Small intestine (tissue), 7 donors: ENCODE measurements at regions not wholly inside any gene's neighbourhood (a gene's known extent, or its start where the extent isn't known, plus 50 kb on each side); places are given as distances from the start of the nearest gene placed in this dataset.

Experiments
- DNase-seq, 2 donors: peaks; one replicate each; pipeline versions ENCODE4 v3.0.0 to v3.0.0-alpha.2; 2013
- FAIRE-seq: peaks from 2 replicates; lab custom pipeline; 2012; peaks lifted over from hg19 to GRCh38; lab: Jason Lieb, UNC
- H3K27ac ChIP-seq, 3 donors: one replicate each; pipeline ENCODE4 v1.5.1; 2013; ENCODE audit warnings: low read length in 2 of 3, mild to moderate bottlenecking in 2 of 3, control low read depth in 1 of 3, inconsistent platforms in 1 of 3, low read depth in 1 of 3, moderate library complexity in 1 of 3
- H3K27me3 ChIP-seq, 3 donors: one replicate each; pipeline ENCODE4 v1.6.1; 2013; ENCODE audit warnings: low read length in 3 of 3, inconsistent platforms in 1 of 3; ENCODE audit not compliant: control insufficient read depth in 3 of 3, insufficient read depth in 3 of 3
- H3K36me3 ChIP-seq, 3 donors: one replicate each; pipeline ENCODE4 v1.6.1; 2013; ENCODE audit warnings: low read length in 3 of 3, inconsistent platforms in 1 of 3, low read depth in 1 of 3, mild to moderate bottlenecking in 1 of 3, moderate library complexity in 1 of 3; ENCODE audit not compliant: control insufficient read depth in 3 of 3, insufficient read depth in 2 of 3
- H3K4me1 ChIP-seq, 3 donors: one replicate each; pipeline ENCODE4 v1.6.1; 2013; ENCODE audit warnings: low read length in 2 of 3, inconsistent platforms in 1 of 3, low read depth in 1 of 3, mild to moderate bottlenecking in 1 of 3, moderate library complexity in 1 of 3; ENCODE audit not compliant: control insufficient read depth in 3 of 3, insufficient read depth in 2 of 3
- H3K4me3 ChIP-seq, 3 donors: one replicate each; pipeline ENCODE4 v1.5.1; 2013; ENCODE audit warnings: low read length in 3 of 3, control low read depth in 1 of 3, inconsistent platforms in 1 of 3, low read depth in 1 of 3, mild to moderate bottlenecking in 1 of 3, moderate library complexity in 1 of 3
- H3K9me3 ChIP-seq, 2 donors: one replicate each; pipeline ENCODE4 v1.6.1; 2013; ENCODE audit warnings: low read depth in 1 of 2, low read length in 1 of 2; ENCODE audit not compliant: control insufficient read depth in 2 of 2, insufficient read depth in 1 of 2
- WGBS, 3 donors: extraction: QIAGEN DNeasy Blood & Tissue Kit; methylation state at CpG; one replicate each; pipeline ENCODE4 v1.1.7; 2013; 5-methylcytosine and 5-hydroxymethylcytosine counted together
- donor health status: healthy with polysubstance abuse.
- donor health status: control.
- donor health status: control.
- donor health status: Bipolar disorder and iron deficiency.
- donor health status: healthy.

DNA sequence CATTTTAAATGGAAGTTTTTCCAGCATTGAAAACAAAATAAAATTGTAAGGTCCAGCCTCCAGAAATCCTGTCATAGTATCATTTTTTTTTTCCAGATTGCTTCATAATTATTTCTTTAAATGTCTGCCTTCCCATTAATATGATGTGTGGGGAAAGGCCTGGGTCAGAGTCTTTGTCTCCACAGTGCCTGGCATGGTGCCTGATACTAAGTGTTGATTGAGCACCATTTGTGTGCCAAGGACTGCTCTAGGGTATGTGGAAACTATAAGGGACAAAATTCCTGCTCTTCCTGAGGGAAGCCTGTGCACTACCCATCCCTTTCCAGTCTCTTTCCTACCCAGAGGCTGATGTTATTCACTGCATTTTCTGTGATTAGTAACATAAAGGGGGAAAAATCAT lies 53.1 kb upstream of the BEND4 start:
- DNase-seq (no peak), FAIRE-seq (no peak)
- Histone ChIP-seq H3K27me3 (no peaks in the 10 kb centered on the region), H3K36me3 (no peaks in the 10 kb centered on the region), H3K4me1 (no peaks in the 10 kb centered on the region), H3K4me3 (no peak overlapping the region), H3K9me3 (no peaks in the 10 kb centered on the region), H3K27ac (no peak overlapping the region)

DNA sequence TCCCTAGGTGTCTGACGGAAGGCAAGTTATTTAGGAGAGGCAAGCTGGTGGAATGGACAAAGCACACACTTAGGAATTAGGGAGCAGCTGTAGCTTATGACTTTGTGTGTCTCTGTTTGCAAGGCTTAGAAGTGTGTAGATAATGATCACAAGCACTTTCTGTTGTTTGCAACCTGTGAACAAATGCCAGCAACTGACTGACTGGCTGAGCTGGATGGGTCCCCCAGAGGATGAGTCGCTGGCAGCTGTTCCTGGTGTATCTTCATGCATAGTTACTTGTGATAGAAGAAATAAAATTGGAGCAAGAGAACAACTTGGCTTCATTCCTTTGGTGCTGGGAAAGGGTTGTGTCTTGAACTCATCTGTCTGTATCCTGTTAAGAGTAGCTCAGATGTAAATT lies 64.2 kb upstream of the BEND4 start:
- Histone ChIP-seq H3K9me3 (no peaks in the 10 kb centered on the region), H3K4me3 (no peak overlapping the region), H3K36me3 (no peaks in the 10 kb centered on the region), H3K4me1 (no peaks in the 10 kb centered on the region), H3K27me3 (no peaks in the 10 kb centered on the region), H3K27ac (no peak overlapping the region)
- FAIRE-seq (no peak), DNase-seq (no peak)
- 62 to 82% (median 72%) methylated on average over 2 of the region's 2 CpGs for WGBS, 3 donors

DNA sequence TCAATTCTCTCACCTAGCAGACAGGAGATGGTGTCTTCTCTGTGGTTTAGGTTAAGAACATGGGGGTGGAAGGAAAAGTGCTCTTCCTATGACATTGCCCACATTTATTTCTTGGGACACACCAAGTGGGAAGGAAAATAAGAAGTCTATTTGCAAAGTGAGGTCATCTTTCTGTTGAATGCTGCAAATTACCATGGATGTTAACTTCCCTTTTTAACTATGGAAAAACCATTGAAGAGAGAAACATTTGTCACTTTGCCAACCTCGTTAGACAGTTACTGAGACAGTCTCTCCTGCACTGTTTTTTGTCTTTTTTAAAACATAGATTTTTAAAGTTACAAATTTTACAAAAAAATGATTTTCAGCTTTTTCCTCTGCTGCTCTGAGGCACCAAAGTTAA lies 72.8 kb upstream of the BEND4 start:
- 46 to 62% (median 55%) methylated on average over 1 of the region's 1 CpG for WGBS, 3 donors
- FAIRE-seq (no peak), DNase-seq (no peak)
- H3K9me3 ChIP-seq: no peaks in the 10 kb centered on the region
- no peaks in the 10 kb centered on the region for H3K4me1 ChIP-seq
- no peaks in the 10 kb centered on the region for H3K36me3 ChIP-seq
- H3K27ac ChIP-seq: no peak overlapping the region
- no peaks in the 10 kb centered on the region for H3K27me3 ChIP-seq
- no peak overlapping the region for H3K4me3 ChIP-seq

DNA sequence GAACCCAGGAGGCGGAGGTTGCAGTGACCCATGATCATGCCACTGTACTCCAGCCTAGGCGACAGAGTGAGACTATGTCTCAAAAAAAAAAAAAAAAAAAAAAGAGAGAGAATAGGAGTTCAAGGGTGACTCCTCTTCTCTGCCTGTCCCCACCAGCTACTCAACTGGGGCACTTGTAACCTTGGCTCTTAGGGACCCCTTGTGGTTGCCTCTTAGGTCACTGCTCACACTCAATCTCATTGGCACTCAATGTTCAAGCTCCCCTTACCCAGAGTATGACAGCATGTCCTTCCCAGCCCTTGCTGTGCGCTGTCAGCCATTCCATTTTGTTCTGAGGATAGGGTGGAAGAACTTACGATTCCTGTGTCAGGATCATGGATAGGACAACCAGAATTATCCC lies 82.4 kb upstream of the BEND4 start:
- Histone ChIP-seq H3K27me3 (peaks cover 0 to 2% (median 2%) of the 10 kb centered on the region in 3 donors), H3K9me3 (no peaks in the 10 kb centered on the region), H3K4me3 (no peak overlapping the region), H3K4me1 (no peaks in the 10 kb centered on the region), H3K36me3 (no peaks in the 10 kb centered on the region), H3K27ac (no peak overlapping the region)
- WGBS, 3 donors: 90 to 92% (median 92%) methylated on average over 4 of the region's 4 CpGs
- no peak for DNase-seq
- FAIRE-seq: no peak

DNA sequence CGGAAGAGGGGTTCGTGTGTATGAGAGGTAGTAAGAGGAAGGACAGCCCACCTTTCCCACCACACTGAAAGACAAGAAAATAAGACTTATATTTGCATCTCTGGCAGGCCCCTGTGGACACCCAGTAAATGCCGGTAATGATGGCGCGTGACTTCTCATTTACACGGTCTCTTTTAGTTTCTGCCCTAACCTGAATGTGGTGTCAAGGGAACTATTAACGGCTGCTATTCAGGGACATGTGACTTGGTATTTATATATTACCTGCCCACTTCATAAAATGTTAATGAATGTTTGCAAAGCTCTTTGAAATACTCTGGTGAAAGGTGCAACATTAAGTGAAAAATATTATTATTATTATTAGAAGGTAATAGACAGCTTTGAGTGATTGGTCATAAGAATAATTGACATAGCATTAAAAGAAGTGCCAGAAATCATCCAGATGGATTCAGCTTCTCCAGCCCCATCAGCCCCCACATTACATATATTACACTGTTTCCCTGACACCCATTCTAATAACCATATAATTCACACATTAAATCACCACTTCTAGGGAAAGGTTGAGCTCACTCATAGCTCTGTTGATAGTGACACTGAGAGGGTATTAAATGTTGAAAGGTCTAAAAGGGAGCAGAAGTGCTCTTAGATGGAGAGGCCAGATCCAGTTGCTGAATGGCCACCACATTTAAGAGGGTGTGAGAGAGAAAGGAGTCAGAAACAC lies 83.0 kb upstream of the BEND4 start:
- Histone ChIP-seq H3K27ac (no peak overlapping the region), H3K27me3 (peaks cover 0 to 3% (median 2%) of the 10 kb centered on the region in 3 donors), H3K9me3 (no peaks in the 10 kb centered on the region), H3K4me1 (no peaks in the 10 kb centered on the region), H3K36me3 (no peaks in the 10 kb centered on the region), H3K4me3 (no peak overlapping the region)
- no peak for DNase-seq
- no peak for FAIRE-seq
- 86 to 90% (median 89%) methylated on average over 7 of the region's 7 CpGs for WGBS, 3 donors

DNA sequence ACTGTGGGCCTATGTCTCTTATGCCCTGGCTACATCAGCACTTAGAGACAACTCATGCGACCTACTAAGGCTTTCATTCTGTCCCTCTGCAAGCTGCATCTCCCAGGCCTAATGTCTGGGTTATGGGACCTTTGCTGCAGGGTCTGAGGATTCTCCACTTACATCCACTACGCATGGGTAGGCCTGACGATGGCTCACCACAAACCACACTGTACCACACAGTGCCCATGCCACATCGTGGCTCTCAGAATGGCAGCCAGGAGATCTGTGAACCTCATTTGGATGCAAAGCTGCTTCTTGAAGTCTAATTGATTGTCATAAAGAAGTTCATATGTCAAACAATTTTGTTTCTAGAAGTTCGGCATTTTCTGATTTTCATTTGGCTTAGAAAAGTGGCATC lies 84.6 kb upstream of the BEND4 start:
- DNase-seq (no peak), FAIRE-seq (no peak)
- no peaks in the 10 kb centered on the region for H3K9me3 ChIP-seq
- H3K36me3 ChIP-seq: no peaks in the 10 kb centered on the region
- H3K27ac ChIP-seq: no peak overlapping the region
- H3K27me3 ChIP-seq: peaks cover 0 to 6% (median 2%) of the 10 kb centered on the region in 3 donors
- H3K4me3 ChIP-seq: no peak overlapping the region
- H3K4me1 ChIP-seq: no peaks in the 10 kb centered on the region
- whole genome bisulfite sequencing, 3 donors: 82 to 92% (median 92%) methylated on average over 5 of the region's 5 CpGs

DNA sequence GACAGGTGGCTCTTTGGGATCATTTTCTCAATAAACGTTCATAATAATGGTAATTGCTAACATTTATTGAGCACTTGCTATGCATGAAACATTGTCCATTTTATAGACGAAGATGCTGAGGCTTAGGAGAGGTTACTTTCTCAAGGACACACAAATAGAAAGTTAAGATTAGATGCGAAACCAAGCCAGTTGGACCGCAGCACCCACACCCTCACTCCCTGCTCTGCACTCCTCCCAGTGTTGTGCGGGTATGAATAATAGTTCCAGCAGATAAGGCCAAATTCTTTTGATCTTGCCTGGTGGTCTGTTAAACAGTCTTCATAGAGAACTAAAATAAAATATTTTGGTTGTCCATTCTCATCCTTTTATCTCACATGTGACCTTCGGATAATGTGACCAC lies 85.0 kb upstream of the BEND4 start:
- FAIRE-seq (no peak), DNase-seq (no peak)
- 62 to 70% (median 67%) methylated on average over 6 of the region's 6 CpGs for WGBS, 3 donors
- Histone ChIP-seq H3K4me1 (no peaks in the 10 kb centered on the region), H3K4me3 (no peak overlapping the region), H3K9me3 (no peaks in the 10 kb centered on the region), H3K27me3 (peaks cover 0 to 6% (median 2%) of the 10 kb centered on the region in 3 donors), H3K36me3 (no peaks in the 10 kb centered on the region), H3K27ac (no peak overlapping the region)

DNA sequence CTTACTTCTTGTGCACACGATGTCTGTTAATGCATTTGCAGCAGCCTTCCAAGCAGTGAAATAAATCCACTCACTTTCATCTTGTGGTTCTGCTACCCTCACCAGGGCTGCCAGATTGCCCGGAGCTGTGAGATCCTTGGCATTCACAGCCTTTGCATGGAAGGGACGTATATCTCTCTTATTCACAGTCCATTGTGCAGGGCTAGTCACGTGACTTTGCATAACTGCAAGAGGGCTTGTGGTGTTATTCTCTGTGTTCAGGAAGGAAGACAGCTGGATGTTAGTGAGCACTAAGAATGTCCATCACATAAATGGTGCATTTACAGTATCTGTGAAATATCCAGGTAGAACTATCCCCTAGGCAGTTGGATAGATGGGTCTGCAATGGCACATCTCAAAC lies 96.5 kb upstream of the BEND4 start:
- FAIRE-seq: no peak
- WGBS, 3 donors: 64 to 73% (median 72%) methylated on average over 4 of the region's 4 CpGs

DNA sequence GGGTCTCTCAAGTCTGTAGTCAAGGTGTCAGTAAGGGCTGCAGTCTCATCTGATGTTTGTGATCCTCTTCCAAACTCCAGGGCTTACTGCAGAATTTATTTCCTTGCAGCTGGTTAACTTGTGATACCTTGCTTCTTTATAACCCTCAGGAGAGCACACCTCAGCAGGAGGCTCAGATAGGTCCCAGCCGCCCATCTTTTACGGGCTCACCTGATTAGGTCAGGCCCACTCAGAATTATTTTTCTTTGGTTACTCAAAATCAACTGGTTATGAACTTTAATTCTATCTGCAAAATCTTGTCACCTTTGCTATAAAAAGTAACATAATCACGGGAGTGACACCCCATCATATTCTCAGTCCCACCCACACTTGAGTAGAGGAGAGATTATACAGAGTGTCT lies 99.9 kb upstream of the BEND4 start:
- Histone ChIP-seq H3K27ac (no peak overlapping the region), H3K4me3 (no peak overlapping the region), H3K27me3 (no peaks in the 10 kb centered on the region), H3K9me3 (no peaks in the 10 kb centered on the region), H3K4me1 (no peaks in the 10 kb centered on the region), H3K36me3 (no peaks in the 10 kb centered on the region)
- DNase-seq (no peak), FAIRE-seq (no peak)
- 76 to 86% (median 83%) methylated on average over 3 of the region's 3 CpGs for WGBS, 3 donors

More for the DNA sequence above, 96.5 kb upstream of the BEND4 start:
- Histone ChIP-seq H3K36me3 (no peaks in the 10 kb centered on the region), H3K4me3 (no peak overlapping the region), H3K27ac (no peak overlapping the region), H3K9me3 (no peaks in the 10 kb centered on the region), H3K4me1 (no peaks in the 10 kb centered on the region), H3K27me3 (no peaks in the 10 kb centered on the region)
- DNase-seq: no peak
